ENCODE measurements at regions not wholly inside any gene's neighbourhood (a gene's known extent, or its start where the extent isn't known, plus 50 kb on each side); places are given as distances from the start of the nearest gene placed in this dataset.

DNA sequence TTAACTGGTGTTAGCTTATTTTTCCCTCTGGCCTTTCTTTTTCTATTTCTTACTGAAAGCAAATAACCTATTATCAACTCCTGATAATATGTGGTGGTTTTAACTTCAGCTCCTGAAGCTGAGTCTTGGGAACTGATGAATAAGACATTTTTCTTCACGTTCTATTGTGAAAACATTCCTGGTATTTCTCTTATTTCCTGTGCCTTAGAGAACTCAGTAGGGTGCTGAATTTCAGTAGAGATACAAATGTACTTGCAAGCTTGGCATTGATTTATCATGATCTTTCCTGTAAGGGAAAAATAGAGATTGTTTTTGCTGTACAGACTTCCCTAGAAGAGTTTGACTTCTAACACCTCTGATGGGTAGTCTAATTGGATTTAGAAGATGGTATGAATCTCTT lies 52.8 kb upstream of the DCC start:
- in situ Hi-C loops (cut with HindIII; ENCODE audit: low pct_ligation_motif_present, low pct_unique_long_range_greater_than_20kb, low sequenced_read_pairs), result no loop called here
- DNase-seq, result no peak

DNA sequence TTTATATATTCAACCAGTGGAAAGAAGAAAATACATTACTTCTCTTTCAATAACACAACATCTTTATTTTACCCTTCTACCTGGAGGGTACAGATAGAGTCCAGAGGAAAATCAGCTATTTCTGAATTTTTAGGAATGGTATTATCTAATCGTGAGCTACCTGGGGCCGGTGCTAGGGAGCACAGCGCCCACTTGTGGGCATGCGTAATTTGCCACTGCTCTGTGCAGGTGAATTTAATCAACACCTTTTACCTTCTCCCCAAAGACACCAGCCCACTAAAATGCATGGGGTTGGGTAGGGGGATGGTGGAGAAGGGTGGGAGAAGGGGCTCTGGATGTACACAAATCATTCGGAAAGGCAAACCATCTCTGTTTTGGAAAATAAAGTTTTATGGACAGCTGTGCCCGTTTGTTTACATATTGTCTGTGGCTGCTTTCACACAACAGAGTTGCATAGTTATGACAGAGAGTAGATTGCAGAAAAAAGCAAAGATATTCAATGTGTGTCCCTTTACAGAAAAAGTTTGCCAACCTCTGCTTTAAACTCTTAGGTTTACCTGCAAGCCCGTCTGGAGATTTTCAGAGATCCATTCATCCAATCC lies 51.5 kb upstream of the DCC start:
- peak; percentile 16 for DNase-seq
- in situ Hi-C loops (cut with HindIII; ENCODE audit: low pct_ligation_motif_present, low pct_unique_long_range_greater_than_20kb, low sequenced_read_pairs), result no loop called here

DNA sequence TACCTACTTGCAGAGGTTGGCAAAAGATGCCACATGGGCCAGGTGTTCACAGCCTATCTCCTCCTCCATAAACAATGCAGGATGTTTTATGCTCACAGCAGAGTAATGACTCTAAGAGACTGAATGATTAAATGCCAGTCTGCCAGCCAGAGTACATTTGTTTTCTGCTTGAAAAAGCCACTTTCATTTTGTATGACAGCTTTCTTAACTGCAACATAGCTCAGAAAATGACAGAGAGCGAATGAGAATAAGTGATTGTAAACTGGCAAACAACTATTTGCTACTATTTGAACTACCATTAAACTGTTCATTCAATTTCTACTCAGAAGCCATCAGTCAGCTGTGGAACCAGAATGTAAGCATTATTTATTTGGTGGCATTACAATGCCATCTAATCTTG lies 50.6 kb upstream of the DCC start:
- in situ Hi-C loops (cut with HindIII; ENCODE audit: low pct_ligation_motif_present, low pct_unique_long_range_greater_than_20kb, low sequenced_read_pairs), result no loop called here

More for the DNA sequence above, 50.6 kb upstream of the DCC start:
- no peak for DNase-seq

Data from ACHN (cell line).